NT2/D1 (cell line): ENCODE measurements at regions not wholly inside any gene's neighbourhood (a gene's known extent, or its start where the extent isn't known, plus 50 kb on each side); places are given as distances from the start of the nearest gene placed in this dataset.

Experiments used
- SUZ12 ChIP-seq: IDR thresholded peaks from 2 replicates; pipeline ENCODE4 v1.6.1; 2011; ENCODE audit not compliant: insufficient read length, insufficient read depth; ENCODE audit errors: extremely low read depth
- YY1 ChIP-seq: IDR thresholded peaks from 2 replicates; pipeline ENCODE4 v1.6.1; 2011; ENCODE audit not compliant: insufficient read length, insufficient read depth

DNA sequence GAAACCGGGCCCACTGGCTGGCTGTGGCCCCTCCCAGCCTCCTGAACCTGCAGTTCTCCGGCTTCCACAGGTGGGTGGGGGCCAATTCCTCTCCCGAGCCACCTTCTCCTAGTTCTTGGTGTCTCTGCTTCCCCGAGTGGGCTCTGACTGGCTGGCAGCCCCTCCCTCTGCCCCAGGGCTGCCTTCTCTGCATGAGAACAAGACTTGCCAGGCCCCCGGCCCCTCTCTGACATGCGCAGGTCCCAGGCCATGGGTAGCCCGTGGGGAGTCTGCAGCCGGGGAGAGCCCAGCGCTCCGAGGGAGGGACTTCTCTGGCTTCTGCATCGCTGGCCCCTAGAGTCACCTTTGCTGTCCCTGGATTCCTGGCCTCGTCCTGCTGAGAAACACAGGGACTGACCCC, 421.7 kb downstream of the IRX2 start:
- no peak for TF ChIP-seq SUZ12
- no peak for TF ChIP-seq YY1
